H1 (cell line): ENCODE measurements at regions not wholly inside any gene's neighbourhood (a gene's known extent, or its start where the extent isn't known, plus 50 kb on each side); places are given as distances from the start of the nearest gene placed in this dataset.

Experiments
- CBX8 ChIP-seq: fragments of 300-800, 300-1000 bp; sonication (generic); IDR thresholded peaks from 2 replicates; pipeline ENCODE4 v1.7.1; 2016; ENCODE audit warnings: low read depth, low read length, borderline replicate concordance
- CHD2 ChIP-seq: IDR thresholded peaks from 2 replicates; pipeline ENCODE4 v1.6.1; 2012; ENCODE audit warnings: low read length, improper control_type of control experiment
- EP300 ChIP-seq, 2 experiments: IDR thresholded peaks; 1 replicate in 1 of 2; 2 replicates in 1 of 2; pipeline ENCODE4 v1.6.1; 2011 to 2012; ENCODE audit warnings: low read depth in 2 of 2, low read length in 2 of 2, mild to moderate bottlenecking in 2 of 2, borderline replicate concordance in 1 of 2, inconsistent platforms in 1 of 2, moderate library complexity in 1 of 2
- RAD21 ChIP-seq, 2 experiments: IDR thresholded peaks in 1 of 2; conservative IDR thresholded peaks in 1 of 2; 2 replicates each; pipeline ENCODE4 v1.6.1; 2011; ENCODE audit warnings: low read depth in 2 of 2, low read length in 2 of 2, improper control_type of control experiment in 1 of 2, inconsistent platforms in 1 of 2, mild to moderate bottlenecking in 1 of 2, moderate library complexity in 1 of 2
- RFX5 ChIP-seq: IDR thresholded peaks from 2 replicates; pipeline ENCODE4 v1.6.1; 2011; ENCODE audit warnings: low read depth, low read length, improper control_type of control experiment, borderline replicate concordance
- TAF1 ChIP-seq: IDR thresholded peaks from 2 replicates; pipeline ENCODE4 v1.6.1; 2011; ENCODE audit warnings: mild to moderate bottlenecking, low read depth, low read length
- TF ChIP-seq, protein P1 (sequence below), 3 experiments: IDR thresholded peaks; 1 replicate in 2 of 3; 2 replicates in 1 of 3; pipeline versions ENCODE4 v1.5.1 to v1.6.1; 2011; ENCODE audit warnings: low read length in 3 of 3, mild to moderate bottlenecking in 3 of 3, inconsistent platforms in 2 of 3, low read depth in 1 of 3, moderate library complexity in 1 of 3; ENCODE audit not compliant: insufficient read depth in 1 of 3; ENCODE audit errors: control extremely low read depth in 1 of 3
- TF ChIP-seq, protein P2 (sequence below): IDR thresholded peaks from 2 replicates; pipeline ENCODE4 v1.6.1; 2011; ENCODE audit warnings: low read depth, mild to moderate bottlenecking, low read length; ENCODE audit not compliant: insufficient read depth

DNA sequence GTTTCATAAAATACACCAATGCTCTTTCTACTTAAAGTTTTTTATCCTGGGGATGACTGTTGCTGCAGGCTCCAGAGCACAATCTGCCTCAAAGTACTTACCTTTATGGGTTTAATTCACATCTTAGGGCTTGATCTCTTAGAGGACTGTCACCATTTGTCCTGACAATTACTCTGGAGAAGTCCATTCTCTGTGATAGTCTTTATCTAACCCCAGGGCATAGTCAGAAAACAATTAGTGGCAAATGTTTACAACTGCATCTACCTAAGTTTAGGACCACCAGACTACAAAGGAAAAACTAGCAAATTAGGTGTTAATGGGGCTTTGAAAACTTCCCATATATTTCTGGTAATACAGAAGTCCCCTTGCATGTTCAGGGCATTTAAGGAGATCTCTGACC lies 973.5 kb downstream of the JRKL start:
- TF ChIP-seq TAF1 (no peak), CBX8 (no peak), RAD21 (IDR thresholded peaks at IDR 0.05 in 1 of 2, conservative IDR thresholded peaks at IDR 0.05 in 1 of 2; ENCODE audit: low read depth in 2 of 2, low read length in 2 of 2) (no peak), EP300 (IDR thresholded peaks at IDR 0.05; ENCODE audit: borderline replicate concordance in 1 of 2, low read depth in 2 of 2, low read length in 2 of 2) (no peak), CHD2 (no peak), RFX5 (no peak)
- TF ChIP-seq, protein P1, sequence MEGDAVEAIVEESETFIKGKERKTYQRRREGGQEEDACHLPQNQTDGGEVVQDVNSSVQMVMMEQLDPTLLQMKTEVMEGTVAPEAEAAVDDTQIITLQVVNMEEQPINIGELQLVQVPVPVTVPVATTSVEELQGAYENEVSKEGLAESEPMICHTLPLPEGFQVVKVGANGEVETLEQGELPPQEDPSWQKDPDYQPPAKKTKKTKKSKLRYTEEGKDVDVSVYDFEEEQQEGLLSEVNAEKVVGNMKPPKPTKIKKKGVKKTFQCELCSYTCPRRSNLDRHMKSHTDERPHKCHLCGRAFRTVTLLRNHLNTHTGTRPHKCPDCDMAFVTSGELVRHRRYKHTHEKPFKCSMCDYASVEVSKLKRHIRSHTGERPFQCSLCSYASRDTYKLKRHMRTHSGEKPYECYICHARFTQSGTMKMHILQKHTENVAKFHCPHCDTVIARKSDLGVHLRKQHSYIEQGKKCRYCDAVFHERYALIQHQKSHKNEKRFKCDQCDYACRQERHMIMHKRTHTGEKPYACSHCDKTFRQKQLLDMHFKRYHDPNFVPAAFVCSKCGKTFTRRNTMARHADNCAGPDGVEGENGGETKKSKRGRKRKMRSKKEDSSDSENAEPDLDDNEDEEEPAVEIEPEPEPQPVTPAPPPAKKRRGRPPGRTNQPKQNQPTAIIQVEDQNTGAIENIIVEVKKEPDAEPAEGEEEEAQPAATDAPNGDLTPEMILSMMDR (IDR thresholded peaks at IDR 0.05; ENCODE audit: control extremely low read depth in 1 of 3, insufficient read depth in 1 of 3, low read depth in 1 of 3, low read length in 3 of 3) = no peak
- TF ChIP-seq, protein P2, sequence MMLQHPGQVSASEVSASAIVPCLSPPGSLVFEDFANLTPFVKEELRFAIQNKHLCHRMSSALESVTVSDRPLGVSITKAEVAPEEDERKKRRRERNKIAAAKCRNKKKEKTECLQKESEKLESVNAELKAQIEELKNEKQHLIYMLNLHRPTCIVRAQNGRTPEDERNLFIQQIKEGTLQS = no peak
